ENCODE measurements at regions not wholly inside any gene's neighbourhood (a gene's known extent, or its start where the extent isn't known, plus 50 kb on each side); places are given as distances from the start of the nearest gene placed in this dataset.
"Not testable (repeated sequence)": the region's sequence is repeated elsewhere in the genome, so short reads cannot be mapped to it uniquely, and the experiment has no call there.

GRCh38 chr12:63508543-63508942 is 159.8 kb downstream of the DPY19L2 start:
- H3K9me3 Mint-ChIP-seq (ENCODE audit: unreplicated experiment), result no peaks in the 10 kb centered on the region
- no peak for TF ChIP-seq CTCF (IDR thresholded peaks at IDR 0.05; ENCODE audit: unreplicated experiment)
- DNase-seq (ENCODE audit: low spot score), result no peak
- H3K27me3 Mint-ChIP-seq (ENCODE audit: unreplicated experiment), result no peaks in the 10 kb centered on the region
- no peaks in the 10 kb centered on the region for H3K36me3 Mint-ChIP-seq (ENCODE audit: low read depth, unreplicated experiment)
- no peak overlapping the region for H3K27ac Mint-ChIP-seq (ENCODE audit: unreplicated experiment)
- H3K4me3 Mint-ChIP-seq (ENCODE audit: unreplicated experiment), result no peak overlapping the region
- H3K4me1 Mint-ChIP-seq (ENCODE audit: unreplicated experiment), result no peaks in the 10 kb centered on the region

GRCh38 chr12:63499567-63499966 is 168.7 kb downstream of the DPY19L2 start:
- no peaks in the 10 kb centered on the region for H3K27me3 Mint-ChIP-seq (ENCODE audit: unreplicated experiment)
- no peak overlapping the region for H3K27ac Mint-ChIP-seq (ENCODE audit: unreplicated experiment)
- no peaks in the 10 kb centered on the region for H3K4me1 Mint-ChIP-seq (ENCODE audit: unreplicated experiment)
- H3K4me3 Mint-ChIP-seq (ENCODE audit: unreplicated experiment), result no peak overlapping the region
- H3K9me3 Mint-ChIP-seq (ENCODE audit: unreplicated experiment), result no peaks in the 10 kb centered on the region
- no peaks in the 10 kb centered on the region for H3K36me3 Mint-ChIP-seq (ENCODE audit: low read depth, unreplicated experiment)
- no peak for DNase-seq (ENCODE audit: low spot score)
- no peak for TF ChIP-seq CTCF (IDR thresholded peaks at IDR 0.05; ENCODE audit: unreplicated experiment)

- DNase-seq (ENCODE audit: low spot score), result no peak
- Mint-ChIP-seq H3K36me3 (ENCODE audit: low read depth, unreplicated experiment) (no peaks in the 10 kb centered on the region), H3K27ac (ENCODE audit: unreplicated experiment) (no peak overlapping the region), H3K4me3 (ENCODE audit: unreplicated experiment) (no peak overlapping the region), H3K27me3 (ENCODE audit: unreplicated experiment) (no peaks in the 10 kb centered on the region), H3K9me3 (ENCODE audit: unreplicated experiment) (no peaks in the 10 kb centered on the region), H3K4me1 (ENCODE audit: unreplicated experiment) (no peaks in the 10 kb centered on the region)
- TF ChIP-seq CTCF (IDR thresholded peaks at IDR 0.05; ENCODE audit: unreplicated experiment), result no peak
These were observed 170.1 kb downstream of the DPY19L2 start for GRCh38 chr12:63498239-63498638.

- Mint-ChIP-seq H3K4me3 (ENCODE audit: unreplicated experiment) (no peak overlapping the region), H3K4me1 (ENCODE audit: unreplicated experiment) (no peaks in the 10 kb centered on the region), H3K9me3 (ENCODE audit: unreplicated experiment) (no peaks in the 10 kb centered on the region), H3K27me3 (ENCODE audit: unreplicated experiment) (no peaks in the 10 kb centered on the region), H3K27ac (ENCODE audit: unreplicated experiment) (no peak overlapping the region), H3K36me3 (ENCODE audit: low read depth, unreplicated experiment) (no peaks in the 10 kb centered on the region)
- no peak for TF ChIP-seq CTCF (IDR thresholded peaks at IDR 0.05; ENCODE audit: unreplicated experiment)
- no peak for DNase-seq (ENCODE audit: low spot score)
These were observed 171.6 kb downstream of the DPY19L2 start for GRCh38 chr12:63496654-63497053.

- Mint-ChIP-seq H3K36me3 (ENCODE audit: low read depth, unreplicated experiment) (no peaks in the 10 kb centered on the region), H3K27ac (ENCODE audit: unreplicated experiment) (no peak overlapping the region), H3K4me3 (ENCODE audit: unreplicated experiment) (no peak overlapping the region), H3K9me3 (ENCODE audit: unreplicated experiment) (no peaks in the 10 kb centered on the region), H3K27me3 (ENCODE audit: unreplicated experiment) (no peaks in the 10 kb centered on the region), H3K4me1 (ENCODE audit: unreplicated experiment) (no peaks in the 10 kb centered on the region)
- TF ChIP-seq CTCF (IDR thresholded peaks at IDR 0.05; ENCODE audit: unreplicated experiment), result no peak
- no peak for DNase-seq (ENCODE audit: low spot score)
These were observed 172.3 kb downstream of the DPY19L2 start for GRCh38 chr12:63495974-63496373.

GRCh38 chr12:63493357-63493756 is 174.9 kb downstream of the DPY19L2 start:
- not testable (repeated sequence) for DNase-seq (ENCODE audit: low spot score); H3K27ac Mint-ChIP-seq (ENCODE audit: unreplicated experiment); H3K4me3 Mint-ChIP-seq (ENCODE audit: unreplicated experiment); H3K36me3 Mint-ChIP-seq (ENCODE audit: low read depth, unreplicated experiment); H3K27me3 Mint-ChIP-seq (ENCODE audit: unreplicated experiment); H3K9me3 Mint-ChIP-seq (ENCODE audit: unreplicated experiment); H3K4me1 Mint-ChIP-seq (ENCODE audit: unreplicated experiment)

Measured in endothelial cell (in vitro differentiated cells).